Hematopoietic multipotent progenitor cell treated with erythropoietin and hydrocortisone succinate and interleukin-3 and kit ligand, for 8 days (in vitro differentiated cells): ENCODE measurements at regions not wholly inside any gene's neighbourhood (a gene's known extent, or its start where the extent isn't known, plus 50 kb on each side); places are given as distances from the start of the nearest gene placed in this dataset.
"Not testable (repeated sequence)": the region's sequence is repeated elsewhere in the genome, so short reads cannot be mapped to it uniquely, and the experiment has no call there.

Source experiments
- DNase-seq: peaks from one replicate; pipeline ENCODE4 v3.0.0-alpha.2; 2015

GRCh38 chr4:173091362-173091761 is 77.2 kb upstream of the GALNT7 start:
- DNase-seq = peak; percentile 86

GRCh38 chr4:173091958-173092357 is 76.7 kb upstream of the GALNT7 start:
- peak; percentile 66 for DNase-seq

GRCh38 chr4:173093361-173093760 is 75.2 kb upstream of the GALNT7 start:
- no peak for DNase-seq

- DNase-seq = no peak
These were observed 73.7 kb upstream of the GALNT7 start for GRCh38 chr4:173094739-173095421.

GRCh38 chr4:173099447-173099846 is 69.2 kb upstream of the GALNT7 start:
- DNase-seq = not testable (repeated sequence)

- no peak for DNase-seq
These were observed 57.6 kb upstream of the GALNT7 start for GRCh38 chr4:173111031-173111430.

- DNase-seq = not testable (repeated sequence)
These were observed 51.2 kb upstream of the GALNT7 start for GRCh38 chr4:173117430-173117829.
